ENCODE measurements at regions not wholly inside any gene's neighbourhood (a gene's known extent, or its start where the extent isn't known, plus 50 kb on each side); places are given as distances from the start of the nearest gene placed in this dataset.

DNA sequence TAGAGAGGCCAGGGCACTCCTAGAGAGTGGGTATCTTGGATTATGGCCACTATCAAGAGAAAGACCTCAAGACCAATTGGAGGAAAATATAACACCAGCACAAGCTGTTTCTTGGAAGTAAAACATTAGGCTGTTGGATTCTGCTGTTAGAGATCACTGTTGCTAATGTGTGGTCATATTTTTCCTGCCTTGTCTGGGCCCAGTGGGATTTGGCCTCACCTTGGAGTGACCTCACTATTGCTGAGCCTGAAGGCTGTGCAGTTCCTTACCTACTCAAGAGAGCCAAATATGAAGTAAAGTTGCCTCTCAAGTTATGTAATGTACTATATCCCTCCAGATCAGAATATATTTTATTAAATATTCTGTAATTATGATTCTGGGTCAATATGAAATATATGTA lies 355.4 kb upstream of the CTSO start:
- TF ChIP-seq, protein P1, sequence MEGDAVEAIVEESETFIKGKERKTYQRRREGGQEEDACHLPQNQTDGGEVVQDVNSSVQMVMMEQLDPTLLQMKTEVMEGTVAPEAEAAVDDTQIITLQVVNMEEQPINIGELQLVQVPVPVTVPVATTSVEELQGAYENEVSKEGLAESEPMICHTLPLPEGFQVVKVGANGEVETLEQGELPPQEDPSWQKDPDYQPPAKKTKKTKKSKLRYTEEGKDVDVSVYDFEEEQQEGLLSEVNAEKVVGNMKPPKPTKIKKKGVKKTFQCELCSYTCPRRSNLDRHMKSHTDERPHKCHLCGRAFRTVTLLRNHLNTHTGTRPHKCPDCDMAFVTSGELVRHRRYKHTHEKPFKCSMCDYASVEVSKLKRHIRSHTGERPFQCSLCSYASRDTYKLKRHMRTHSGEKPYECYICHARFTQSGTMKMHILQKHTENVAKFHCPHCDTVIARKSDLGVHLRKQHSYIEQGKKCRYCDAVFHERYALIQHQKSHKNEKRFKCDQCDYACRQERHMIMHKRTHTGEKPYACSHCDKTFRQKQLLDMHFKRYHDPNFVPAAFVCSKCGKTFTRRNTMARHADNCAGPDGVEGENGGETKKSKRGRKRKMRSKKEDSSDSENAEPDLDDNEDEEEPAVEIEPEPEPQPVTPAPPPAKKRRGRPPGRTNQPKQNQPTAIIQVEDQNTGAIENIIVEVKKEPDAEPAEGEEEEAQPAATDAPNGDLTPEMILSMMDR (IDR thresholded peaks at IDR 0.05) = no peak
- H3K9me3 Mint-ChIP-seq = no peaks in the 10 kb centered on the region
- H3K4me3 Mint-ChIP-seq = no peak overlapping the region
- H3K27me3 Mint-ChIP-seq (ENCODE audit: insufficient read depth) = no peaks in the 10 kb centered on the region; the same call in 1 of the 2 replicates
- peaks cover 8% of the 10 kb centered on the region; the same call in 1 of the 2 replicates for H3K4me1 Mint-ChIP-seq (ENCODE audit: low read depth)
- H3K36me3 Mint-ChIP-seq (ENCODE audit: low read depth) = no peaks in the 10 kb centered on the region
- DNase-seq = no peak
- H3K27ac Mint-ChIP-seq = no peak overlapping the region

- peaks cover under 1% of the 10 kb centered on the region for H3K4me1 Mint-ChIP-seq (ENCODE audit: low read depth)
- no peaks in the 10 kb centered on the region for H3K9me3 Mint-ChIP-seq
- H3K27ac Mint-ChIP-seq = no peak overlapping the region
- H3K27me3 Mint-ChIP-seq (ENCODE audit: insufficient read depth) = no peaks in the 10 kb centered on the region; the same call in 1 of the 2 replicates
- no peak overlapping the region for H3K4me3 Mint-ChIP-seq
- TF ChIP-seq, protein P1 (IDR thresholded peaks at IDR 0.05) = no peak
- DNase-seq = no peak
- H3K36me3 Mint-ChIP-seq (ENCODE audit: low read depth) = no peaks in the 10 kb centered on the region
These were observed 350.0 kb upstream of the CTSO start for GRCh38 chr4:156303708-156304107.

DNA sequence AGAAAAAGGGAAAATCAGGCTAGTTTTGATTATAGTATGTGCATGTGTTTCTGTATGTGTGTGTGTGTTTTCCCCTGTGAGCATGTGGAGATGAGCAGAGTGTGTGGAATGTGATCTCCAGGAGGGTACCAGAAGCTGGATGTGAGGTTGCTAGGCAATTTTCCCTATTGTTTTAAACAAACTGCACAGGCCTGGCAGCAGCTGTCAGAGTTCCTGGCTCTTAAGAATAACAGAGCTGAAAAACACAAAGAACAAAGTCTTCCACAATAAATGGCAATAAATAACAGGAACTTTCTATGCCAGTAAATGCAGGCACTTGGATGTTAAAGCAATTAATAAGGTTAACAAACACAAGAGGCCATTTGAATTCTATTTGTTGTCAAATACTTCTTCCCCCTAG lies 344.6 kb upstream of the CTSO start:
- Mint-ChIP-seq H3K27me3 (ENCODE audit: insufficient read depth) (no peaks in the 10 kb centered on the region), H3K27ac (peak overlapping the region; percentile 72), H3K36me3 (ENCODE audit: low read depth) (no peaks in the 10 kb centered on the region), H3K9me3 (no peaks in the 10 kb centered on the region), H3K4me3 (no peak overlapping the region), H3K4me1 (ENCODE audit: low read depth) (peaks cover 41% of the 10 kb centered on the region)
- DNase-seq = peak; percentile 92
- TF ChIP-seq, protein P1 (IDR thresholded peaks at IDR 0.05) = no peak

DNA sequence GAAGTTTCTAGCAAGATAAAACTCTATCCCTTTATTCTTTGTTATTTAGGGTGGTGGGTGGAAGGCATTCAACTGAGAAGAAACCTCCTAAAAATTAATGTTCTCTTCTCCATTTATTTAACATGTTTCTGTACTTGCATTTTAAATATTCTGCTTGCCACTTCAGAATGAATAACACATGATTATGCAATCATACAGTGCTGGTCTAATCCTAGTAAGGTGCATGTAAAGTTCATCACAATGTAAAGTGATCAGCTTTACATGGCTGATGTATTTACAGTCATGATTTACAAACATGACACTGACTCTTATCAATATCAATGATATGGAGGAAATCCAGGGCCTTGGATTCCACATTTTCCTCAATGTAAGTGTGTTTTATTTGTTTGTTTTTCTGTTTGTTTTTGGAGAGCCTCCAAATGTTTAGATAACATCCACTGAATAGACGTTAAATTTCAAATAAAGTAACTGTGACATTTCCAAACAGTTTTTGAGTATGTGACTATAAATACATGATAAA lies 342.1 kb upstream of the CTSO start:
- no peak for DNase-seq
- no peak overlapping the region for H3K27ac Mint-ChIP-seq
- TF ChIP-seq, protein P1 (IDR thresholded peaks at IDR 0.05) = no peak
- H3K27me3 Mint-ChIP-seq (ENCODE audit: insufficient read depth) = no peaks in the 10 kb centered on the region
- H3K36me3 Mint-ChIP-seq (ENCODE audit: low read depth) = no peaks in the 10 kb centered on the region
- no peaks in the 10 kb centered on the region for H3K9me3 Mint-ChIP-seq
- no peak overlapping the region for H3K4me3 Mint-ChIP-seq
- peaks cover 63% of the 10 kb centered on the region for H3K4me1 Mint-ChIP-seq (ENCODE audit: low read depth)

- H3K27me3 Mint-ChIP-seq (ENCODE audit: insufficient read depth) = no peaks in the 10 kb centered on the region
- H3K9me3 Mint-ChIP-seq = no peaks in the 10 kb centered on the region
- peak; percentile 86 for DNase-seq
- H3K27ac Mint-ChIP-seq = peak overlapping the region; percentile 65
- H3K4me1 Mint-ChIP-seq (ENCODE audit: low read depth) = peaks cover 66% of the 10 kb centered on the region
- peak overlapping the region; percentile 66 for H3K4me3 Mint-ChIP-seq
- TF ChIP-seq, protein P1 (IDR thresholded peaks at IDR 0.05) = peak; percentile 77
- H3K36me3 Mint-ChIP-seq (ENCODE audit: low read depth) = no peaks in the 10 kb centered on the region
These were observed 340.9 kb upstream of the CTSO start for GRCh38 chr4:156294577-156294976.

All from HFFc6 (cell line).